Activated T-helper 17 cell treated with anti-CD3 and anti-CD28 coated beads, Interleukin-2, amount 50 U/mL, for 72 hours (primary cell): ENCODE measurements at regions not wholly inside any gene's neighbourhood (a gene's known extent, or its start where the extent isn't known, plus 50 kb on each side); places are given as distances from the start of the nearest gene placed in this dataset.

Experiments
- ATAC-seq: fragments of 150-1000 bp; cut with Tn5 transposase; replicated peaks from 2 replicates; pipeline ENCODE4 v1.10.0; 2021; ENCODE audit warnings: mild to moderate bottlenecking, moderate library complexity
- H3K27ac Mint-ChIP-seq: one replicate; pipeline ENCODE4 v1.8.0; 2022; ENCODE audit warnings: mixed read lengths
- H3K27me3 Mint-ChIP-seq: one replicate; pipeline ENCODE4 v1.8.0; 2022; ENCODE audit warnings: mixed read lengths
- H3K36me3 Mint-ChIP-seq: one replicate; pipeline ENCODE4 v1.8.0; 2022; ENCODE audit warnings: low read depth, mild to moderate bottlenecking, mixed read lengths
- H3K4me1 Mint-ChIP-seq: one replicate; pipeline ENCODE4 v1.8.0; 2022; ENCODE audit warnings: mixed read lengths
- H3K4me3 Mint-ChIP-seq: one replicate; pipeline ENCODE4 v1.8.0; 2022; ENCODE audit warnings: mild to moderate bottlenecking, mixed read lengths
- H3K9me3 Mint-ChIP-seq: one replicate; pipeline ENCODE4 v1.8.0; 2022; ENCODE audit warnings: mixed read lengths

DNA sequence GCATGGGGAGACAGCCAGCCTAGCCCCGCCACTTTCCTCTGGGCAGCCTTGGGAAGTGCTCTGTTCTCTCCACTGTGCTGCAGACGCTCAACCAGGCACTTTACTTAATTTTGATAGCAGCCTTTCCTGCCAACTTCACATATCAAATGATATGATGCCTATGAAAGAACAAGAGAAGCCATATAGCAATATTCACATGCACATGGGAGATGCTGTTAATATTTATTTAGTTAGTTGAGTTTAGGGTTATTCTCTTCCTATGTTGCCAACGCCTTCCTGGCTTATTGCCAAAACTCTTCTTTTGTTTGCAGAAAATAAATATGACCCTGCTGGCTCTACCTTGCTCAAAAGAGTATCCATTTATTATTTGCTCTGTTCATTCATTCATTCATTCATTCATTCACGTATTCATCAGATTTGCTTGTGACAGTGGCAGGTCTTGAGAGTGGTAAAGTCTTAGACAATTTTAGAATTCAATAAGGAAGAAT is 99.3 kb downstream of the GATA6 start:
- Mint-ChIP-seq H3K27ac (no peak overlapping the region), H3K9me3 (no peaks in the 10 kb centered on the region), H3K27me3 (no peaks in the 10 kb centered on the region), H3K36me3 (no peaks in the 10 kb centered on the region), H3K4me1 (no peaks in the 10 kb centered on the region), H3K4me3 (no peak overlapping the region)
- ATAC-seq = no peak

DNA sequence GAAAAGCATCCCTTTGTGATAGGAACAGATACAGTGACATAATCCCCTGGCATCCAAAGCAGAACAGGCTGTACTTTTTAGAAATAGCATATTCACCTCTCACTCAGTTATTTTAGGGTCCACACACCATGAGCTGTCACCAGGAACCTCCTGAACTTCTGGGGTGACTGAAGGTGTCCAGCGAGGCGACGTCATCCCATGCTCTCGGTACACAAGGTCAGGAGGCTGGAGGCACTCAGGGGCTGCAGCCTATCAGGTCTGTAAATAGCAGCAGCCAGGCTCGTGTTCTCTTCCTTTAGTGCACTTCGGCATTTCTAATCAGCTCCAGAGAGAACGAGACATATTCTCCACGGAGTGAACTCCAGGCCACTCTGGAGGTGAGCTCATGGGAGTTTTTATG is 98.3 kb downstream of the GATA6 start:
- Mint-ChIP-seq H3K27me3 (no peaks in the 10 kb centered on the region), H3K4me1 (no peaks in the 10 kb centered on the region), H3K4me3 (no peak overlapping the region), H3K9me3 (no peaks in the 10 kb centered on the region), H3K27ac (no peak overlapping the region), H3K36me3 (no peaks in the 10 kb centered on the region)
- ATAC-seq = no peak

DNA sequence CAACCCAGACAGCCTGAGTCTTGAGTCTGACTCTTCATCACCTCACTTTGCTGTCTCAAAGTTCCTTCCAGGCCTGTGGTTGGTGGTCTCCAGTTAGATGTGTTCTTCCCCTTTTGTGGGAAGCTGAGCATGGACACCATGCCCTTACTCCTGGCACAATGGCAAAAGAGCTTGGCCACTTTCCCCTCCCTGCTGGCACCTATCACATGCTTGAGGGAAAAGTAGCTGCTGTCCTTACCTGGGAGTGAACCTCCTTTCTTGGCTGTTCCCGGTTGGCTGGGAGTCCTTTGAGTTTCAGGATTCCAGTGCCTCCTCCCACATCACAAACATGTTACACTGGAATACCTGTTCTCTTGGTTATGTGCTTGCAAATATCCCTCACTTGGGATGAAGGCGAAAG is 97.8 kb downstream of the GATA6 start:
- Mint-ChIP-seq H3K27ac (no peak overlapping the region), H3K4me3 (no peak overlapping the region), H3K4me1 (no peaks in the 10 kb centered on the region), H3K36me3 (no peaks in the 10 kb centered on the region), H3K27me3 (no peaks in the 10 kb centered on the region), H3K9me3 (no peaks in the 10 kb centered on the region)
- ATAC-seq = no peak

DNA sequence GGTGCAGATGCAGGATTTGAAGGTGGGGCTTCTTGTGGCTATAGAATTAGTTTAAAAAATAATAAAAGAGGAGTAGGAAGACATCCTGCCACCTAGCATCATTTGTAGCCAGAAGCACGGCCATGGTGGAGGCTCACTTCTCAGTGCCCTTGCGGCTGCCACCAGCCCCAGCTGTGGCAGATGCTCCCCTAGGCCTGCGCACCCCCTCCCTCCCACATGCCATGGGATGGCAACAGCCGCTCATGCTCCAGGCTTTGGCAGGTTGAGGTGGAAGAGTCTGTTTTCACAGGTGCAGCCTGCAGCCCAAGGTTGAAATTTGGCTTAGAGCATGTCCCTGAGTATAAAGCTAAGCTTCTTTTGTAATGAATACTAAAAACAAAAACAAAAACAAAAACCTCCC is 96.4 kb downstream of the GATA6 start:
- no peak overlapping the region for H3K27ac Mint-ChIP-seq
- H3K9me3 Mint-ChIP-seq = no peaks in the 10 kb centered on the region
- H3K36me3 Mint-ChIP-seq = no peaks in the 10 kb centered on the region
- no peaks in the 10 kb centered on the region for H3K4me1 Mint-ChIP-seq
- no peak overlapping the region for H3K4me3 Mint-ChIP-seq
- ATAC-seq = no peak
- no peaks in the 10 kb centered on the region for H3K27me3 Mint-ChIP-seq

DNA sequence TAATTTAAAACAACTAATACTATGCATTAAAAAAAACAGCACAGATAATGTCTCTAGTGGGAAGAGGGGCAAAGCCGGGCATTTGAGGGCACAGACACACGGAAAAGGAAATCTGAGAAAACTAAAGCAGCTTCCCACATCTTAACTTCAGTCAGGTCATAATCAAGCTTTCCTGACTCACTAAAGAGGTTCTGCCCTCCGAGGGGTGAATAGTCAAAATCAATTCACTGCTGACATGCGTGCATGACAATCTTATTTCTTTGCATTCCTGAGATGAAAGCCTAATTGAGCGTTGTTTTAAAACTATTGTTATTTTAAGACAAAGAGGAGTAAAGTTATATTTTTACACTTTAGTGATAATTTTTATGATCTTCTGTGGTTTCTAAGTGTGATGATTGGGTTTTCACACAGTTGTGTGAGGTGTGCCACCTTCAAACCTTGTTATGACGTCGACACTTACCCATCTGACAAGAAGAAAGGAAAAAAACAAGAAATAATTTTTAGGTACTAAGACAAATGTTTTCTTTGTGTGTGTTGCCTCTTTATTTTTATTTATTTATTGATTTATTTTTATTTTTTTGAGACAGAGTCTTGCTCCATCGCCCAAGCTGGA is 90.9 kb downstream of the GATA6 start:
- no peak overlapping the region for H3K4me3 Mint-ChIP-seq
- H3K27me3 Mint-ChIP-seq = no peaks in the 10 kb centered on the region

DNA sequence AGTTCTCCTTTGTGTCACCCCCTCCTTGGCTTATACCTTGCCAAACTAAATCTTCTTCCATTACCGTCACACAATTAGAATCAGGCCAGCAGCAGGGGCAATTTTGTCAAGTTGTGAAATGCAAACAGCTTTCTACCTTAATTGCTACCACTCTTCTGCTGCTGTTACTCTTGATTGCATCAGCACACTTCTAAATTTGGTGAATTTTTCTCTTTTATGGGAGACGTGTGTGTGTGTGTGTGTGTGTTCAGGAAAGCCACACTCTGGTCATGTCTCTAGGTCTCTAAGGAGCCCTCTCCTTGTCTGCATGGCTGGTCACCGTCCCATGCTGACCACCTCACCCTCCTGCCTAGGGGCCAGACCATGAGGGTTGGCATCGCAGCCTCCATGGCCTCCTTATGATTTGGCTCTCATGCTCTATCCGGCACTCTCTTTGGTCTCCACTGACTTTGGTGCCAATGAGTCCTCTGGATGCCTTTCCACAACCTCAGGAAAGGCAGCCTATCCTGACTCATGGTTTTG is 87.7 kb downstream of the GATA6 start:
- no peak overlapping the region for H3K4me3 Mint-ChIP-seq
- ATAC-seq = no peak
- no peak overlapping the region for H3K27ac Mint-ChIP-seq
- H3K27me3 Mint-ChIP-seq = no peaks in the 10 kb centered on the region
- no peaks in the 10 kb centered on the region for H3K36me3 Mint-ChIP-seq
- peaks cover 3% of the 10 kb centered on the region for H3K9me3 Mint-ChIP-seq
- H3K4me1 Mint-ChIP-seq = no peaks in the 10 kb centered on the region

More for the DNA sequence above, 90.9 kb downstream of the GATA6 start:
- Mint-ChIP-seq H3K27ac (no peak overlapping the region), H3K4me1 (no peaks in the 10 kb centered on the region), H3K9me3 (no peaks in the 10 kb centered on the region), H3K36me3 (no peaks in the 10 kb centered on the region)
- no peak for ATAC-seq

DNA sequence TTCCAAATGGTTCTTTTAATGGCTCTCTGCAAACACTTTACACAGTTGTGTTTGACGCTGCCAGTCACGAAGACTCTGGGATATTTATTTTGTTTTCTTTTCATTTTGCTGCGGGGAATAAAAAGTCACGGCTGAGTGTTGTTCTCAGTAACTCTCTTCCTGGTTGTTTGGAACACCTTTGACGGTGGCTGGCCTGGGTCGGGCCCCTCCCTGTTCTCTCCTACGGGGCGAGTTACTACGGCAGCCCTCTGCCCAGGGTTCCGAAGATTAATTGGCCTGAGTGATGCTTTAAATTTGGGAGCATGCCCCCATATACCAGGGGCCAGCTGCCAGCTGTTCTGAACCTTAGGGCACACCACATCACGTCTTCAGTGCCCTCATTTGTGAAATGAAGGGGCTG is 84.7 kb downstream of the GATA6 start:
- H3K27me3 Mint-ChIP-seq = no peaks in the 10 kb centered on the region
- no peaks in the 10 kb centered on the region for H3K36me3 Mint-ChIP-seq
- H3K9me3 Mint-ChIP-seq = peaks cover 3% of the 10 kb centered on the region
- no peak overlapping the region for H3K27ac Mint-ChIP-seq
- no peaks in the 10 kb centered on the region for H3K4me1 Mint-ChIP-seq
- no peak for ATAC-seq
- H3K4me3 Mint-ChIP-seq = no peak overlapping the region

DNA sequence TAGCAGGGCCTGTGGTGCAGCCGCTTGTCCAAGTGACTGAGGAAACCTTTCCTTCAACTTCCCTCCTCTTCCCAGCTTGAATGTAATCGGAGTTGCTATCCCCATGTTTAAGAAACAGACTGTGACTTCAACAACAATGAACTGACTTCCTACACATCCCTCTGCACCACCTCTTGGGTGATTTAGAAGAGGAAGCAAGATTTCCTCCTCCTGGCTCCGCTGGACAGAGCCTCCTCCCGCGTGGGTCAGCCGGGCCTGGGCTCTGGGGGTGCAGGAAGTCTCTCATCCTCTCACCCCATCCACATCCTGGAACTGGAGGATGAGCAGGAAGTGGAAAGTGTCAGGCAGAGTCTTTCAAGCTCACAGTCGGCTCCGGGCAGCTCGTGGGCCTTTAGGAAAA is 84.3 kb downstream of the GATA6 start:
- H3K36me3 Mint-ChIP-seq = no peaks in the 10 kb centered on the region
- ATAC-seq = no peak
- H3K9me3 Mint-ChIP-seq = peaks cover 3% of the 10 kb centered on the region
- no peak overlapping the region for H3K27ac Mint-ChIP-seq
- no peaks in the 10 kb centered on the region for H3K4me1 Mint-ChIP-seq
- H3K4me3 Mint-ChIP-seq = no peak overlapping the region
- H3K27me3 Mint-ChIP-seq = no peaks in the 10 kb centered on the region

DNA sequence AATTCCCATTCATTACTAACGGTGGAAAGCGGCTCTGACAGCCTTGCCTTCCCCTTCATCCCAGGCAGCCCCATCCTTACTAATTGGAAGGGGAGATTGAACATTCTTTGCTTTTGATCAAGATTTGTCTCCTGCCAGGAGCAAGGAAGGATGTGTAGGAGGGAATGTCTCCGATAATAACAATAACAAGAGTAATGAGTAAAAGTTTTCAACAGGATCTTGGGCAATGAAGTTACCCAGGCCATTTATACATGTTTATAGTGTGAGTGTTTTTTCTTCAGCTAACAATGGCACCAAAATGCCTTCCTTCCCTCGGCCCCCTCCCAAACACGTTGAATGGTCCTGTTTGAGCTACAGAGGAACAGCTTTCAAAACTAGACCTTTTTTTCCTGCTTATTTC is 83.8 kb downstream of the GATA6 start:
- Mint-ChIP-seq H3K4me1 (no peaks in the 10 kb centered on the region), H3K27ac (no peak overlapping the region), H3K9me3 (peaks cover 3% of the 10 kb centered on the region), H3K27me3 (no peaks in the 10 kb centered on the region), H3K4me3 (no peak overlapping the region), H3K36me3 (no peaks in the 10 kb centered on the region)
- ATAC-seq = no peak
